ENCODE measurements at regions not wholly inside any gene's neighbourhood (a gene's known extent, or its start where the extent isn't known, plus 50 kb on each side); places are given as distances from the start of the nearest gene placed in this dataset.
"Not testable (repeated sequence)": the region's sequence is repeated elsewhere in the genome, so short reads cannot be mapped to it uniquely, and the experiment has no call there.

- Histone ChIP-seq H3K27ac (no peak overlapping the region), H3K9me3 (no peaks in the 10 kb centered on the region), H3K36me3 (no peaks in the 10 kb centered on the region), H3K4me1 (no peaks in the 10 kb centered on the region), H3K4me3 (no peak overlapping the region), H3K27me3 (no peaks in the 10 kb centered on the region)
- intact Hi-C loops (cut with DNase I; ENCODE audit: low total_unique reads): no loop called here
- 22 to 39% (median 26%) methylated on average over 2 of the region's 2 CpGs for WGBS, 5 donors
- TF ChIP-seq POLR2AphosphoS5 (IDR thresholded peaks at IDR 0.05): no peak
- no peak for TF ChIP-seq EP300 (IDR thresholded peaks at IDR 0.05)
- TF ChIP-seq POLR2A (IDR thresholded peaks at IDR 0.05): no peak
- no peak for TF ChIP-seq CTCF (IDR thresholded peaks at IDR 0.05)
- no peak for DNase-seq
Measured at GRCh38 chr16:58792188-58792587, 58.1 kb upstream of the GOT2 start.

DNA sequence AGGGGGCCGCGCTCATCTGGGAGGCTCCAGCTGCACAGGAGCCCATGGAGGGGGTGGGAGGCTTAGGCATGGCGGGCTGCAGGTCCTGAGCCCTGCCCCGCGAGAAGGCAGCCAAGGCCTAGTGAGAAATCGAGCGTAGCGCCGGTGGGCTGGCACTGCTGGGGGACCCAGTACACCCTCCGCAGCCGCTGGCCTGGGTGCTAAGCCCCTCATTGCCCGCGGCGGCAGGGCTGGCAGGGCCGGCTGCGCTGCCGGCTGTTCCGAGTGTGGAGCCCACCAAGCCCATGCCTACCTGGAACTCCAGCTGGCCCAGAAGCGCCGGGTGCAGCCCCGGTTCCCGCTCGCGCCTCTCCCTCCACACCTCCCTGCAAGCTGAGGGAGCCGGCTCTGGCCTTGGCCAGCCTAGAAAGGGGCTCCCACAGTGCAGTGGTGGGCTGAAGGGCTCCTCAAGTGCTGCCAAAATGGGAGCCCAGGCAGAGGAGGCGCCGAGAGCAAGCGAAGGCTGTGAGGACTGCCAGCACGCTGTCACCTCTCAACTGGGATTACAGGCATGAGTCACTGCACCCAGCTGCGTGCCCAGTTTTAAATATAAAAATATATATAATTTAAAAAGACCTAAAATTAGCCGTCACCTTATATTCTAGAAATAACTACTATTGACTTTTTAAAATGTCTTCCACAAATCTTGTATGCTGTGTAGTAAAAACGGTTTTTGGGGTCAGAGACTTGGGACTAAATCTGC is 56.9 kb upstream of the GOT2 start:
- WGBS, 5 donors: 88 to 97% (median 94%) methylated on average over 9 to 32 of the region's 32 CpGs
- intact Hi-C loops (cut with DNase I; ENCODE audit: low total_unique reads); H3K27me3 ChIP-seq; DNase-seq; H3K4me3 ChIP-seq; H3K9me3 ChIP-seq; H3K36me3 ChIP-seq; H3K27ac ChIP-seq; H3K4me1 ChIP-seq: not testable (repeated sequence)

GRCh38 chr16:58789351-58789750 is 55.2 kb upstream of the GOT2 start:
- peaks cover 0 to 8% (median 3%) of the 10 kb centered on the region in 4 donors for H3K9me3 ChIP-seq
- H3K27me3 ChIP-seq: no peaks in the 10 kb centered on the region
- intact Hi-C loops (cut with DNase I; ENCODE audit: low total_unique reads): no loop called here
- DNase-seq: no peak
- H3K4me3 ChIP-seq: no peak overlapping the region
- WGBS, 5 donors: 65 to 86% (median 82%) methylated on average over 4 of the region's 4 CpGs
- no peak overlapping the region for H3K27ac ChIP-seq
- TF ChIP-seq CTCF (IDR thresholded peaks at IDR 0.05) (no peak), POLR2AphosphoS5 (IDR thresholded peaks at IDR 0.05) (no peak), POLR2A (IDR thresholded peaks at IDR 0.05) (no peak), EP300 (IDR thresholded peaks at IDR 0.05) (no peak)
- H3K36me3 ChIP-seq: no peaks in the 10 kb centered on the region
- H3K4me1 ChIP-seq: no peaks in the 10 kb centered on the region

Small RNA genes in the stretch of these regions (small RNA-seq; reads per million reads assigned to genes)
- 0 reads per million in 4 donors for gene AC018554.2
- 0 reads per million in 4 donors for gene AC092121.1
- gene RF00017: 0 reads per million in 4 donors
- 0 to 0.15 (median 0) reads per million in 4 donors for gene RNU4-58P
- gene RPS27P27: 0 reads per million in 4 donors

Data from stomach (tissue), 8 donors.